Glomerular endothelial cell (primary cell): ENCODE measurements at regions not wholly inside any gene's neighbourhood (a gene's known extent, or its start where the extent isn't known, plus 50 kb on each side); places are given as distances from the start of the nearest gene placed in this dataset.

ENCODE experiments used
- DNase-seq: peaks from one replicate; pipeline ENCODE4 v3.0.0-alpha.2; 2011; ENCODE audit warnings: low read depth, low spot score; ENCODE audit errors: extremely low read depth

DNA sequence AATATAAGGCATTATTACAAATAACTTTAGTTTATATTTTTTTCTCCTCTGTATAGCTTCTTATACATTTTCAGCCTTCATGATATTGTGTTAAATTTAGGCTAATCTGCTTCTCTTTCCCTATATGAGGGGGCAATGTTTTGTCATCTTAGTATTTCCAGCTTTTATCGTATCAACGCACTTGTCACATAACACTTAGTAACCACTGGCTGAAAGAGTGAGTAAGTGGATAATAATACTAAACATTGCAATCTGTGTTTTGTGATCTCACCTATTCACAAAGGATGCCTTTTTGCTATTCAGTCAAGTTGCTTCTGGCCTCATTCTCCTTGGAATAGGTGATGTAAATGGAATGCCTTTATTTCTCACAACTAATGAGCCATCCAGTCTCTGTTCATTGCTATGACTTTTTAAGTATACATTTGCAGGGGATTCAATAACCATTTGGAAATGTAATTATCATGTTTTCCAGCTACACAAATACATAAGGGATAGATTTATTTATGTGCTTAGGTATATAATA, 260.9 kb downstream of the BMP4 start:
- DNase-seq: no peak

DNA sequence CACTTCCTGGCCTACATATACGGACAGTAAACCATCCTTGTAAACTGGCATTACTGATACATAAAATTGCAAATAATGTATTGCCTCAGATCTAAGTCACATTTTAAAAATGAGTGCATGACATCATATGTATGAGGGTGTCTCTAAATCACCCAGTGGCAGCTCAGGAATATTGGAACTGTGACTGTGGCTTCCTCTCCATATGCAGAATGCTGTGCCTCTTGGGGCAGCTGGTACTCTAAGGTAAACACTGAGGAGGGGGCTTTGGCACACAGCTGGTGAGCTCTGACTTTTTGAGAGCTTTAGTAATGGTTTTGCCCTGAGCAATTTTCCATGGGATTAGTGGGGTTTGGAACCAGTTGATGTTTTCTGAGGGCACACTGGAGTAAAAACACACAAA, 263.7 kb downstream of the BMP4 start:
- no peak for DNase-seq

DNA sequence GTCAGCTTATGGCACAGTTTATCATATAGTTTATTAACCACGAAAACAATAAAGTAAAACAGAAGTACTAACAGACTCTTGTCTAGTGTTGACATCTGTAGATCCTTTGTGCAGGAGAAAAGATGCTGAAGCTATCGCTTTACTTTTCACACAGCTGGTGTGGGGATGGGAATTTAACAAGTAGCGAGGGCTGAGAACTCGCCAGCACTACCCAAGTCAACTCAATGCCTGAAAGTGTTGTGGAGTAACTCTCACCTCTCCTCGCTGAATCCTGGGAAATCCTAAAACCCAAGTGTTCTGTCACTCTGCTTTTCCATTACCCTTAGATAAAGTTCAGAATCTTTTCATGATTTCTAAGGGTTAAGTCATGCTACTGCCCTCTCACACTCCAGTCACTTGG, 264.2 kb downstream of the BMP4 start:
- DNase-seq: no peak

DNA sequence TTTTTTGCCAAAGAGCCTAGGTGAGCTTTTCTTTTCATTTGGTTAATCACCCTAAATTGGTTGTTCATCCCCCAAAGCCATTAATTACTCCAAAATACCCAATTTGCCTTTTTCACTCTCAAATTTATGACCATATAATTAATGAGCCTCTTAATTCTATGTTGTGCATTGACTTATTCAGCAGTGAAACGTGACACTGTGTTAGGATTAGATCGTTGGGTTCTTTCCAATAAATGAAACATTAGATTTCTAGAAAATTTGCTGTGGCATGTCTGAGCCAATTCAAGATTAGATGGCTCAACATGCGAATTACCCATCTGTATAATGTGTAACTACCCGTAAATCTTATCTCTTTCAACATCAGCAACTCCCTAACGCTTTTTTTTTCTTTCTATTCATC, 273.4 kb downstream of the BMP4 start:
- no peak for DNase-seq

DNA sequence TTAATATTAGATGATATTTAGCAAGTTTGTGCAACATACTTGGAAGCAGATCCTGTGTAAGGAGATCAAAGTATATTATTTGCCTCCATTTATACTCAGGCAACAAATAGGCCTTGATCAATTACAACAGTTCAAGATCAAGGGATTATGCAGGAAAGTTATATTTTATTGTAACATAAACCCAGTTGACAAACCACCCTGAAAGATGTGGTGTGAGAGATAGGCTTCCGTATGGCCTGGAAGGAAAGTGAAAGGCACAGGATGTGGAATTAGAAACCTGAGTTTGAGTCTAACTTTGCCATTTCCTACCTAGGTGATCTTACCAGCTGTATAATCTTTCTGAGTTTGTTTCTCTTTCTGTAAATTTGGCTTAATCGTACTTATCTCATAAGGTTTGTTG, 284.1 kb downstream of the BMP4 start:
- no peak for DNase-seq

DNA sequence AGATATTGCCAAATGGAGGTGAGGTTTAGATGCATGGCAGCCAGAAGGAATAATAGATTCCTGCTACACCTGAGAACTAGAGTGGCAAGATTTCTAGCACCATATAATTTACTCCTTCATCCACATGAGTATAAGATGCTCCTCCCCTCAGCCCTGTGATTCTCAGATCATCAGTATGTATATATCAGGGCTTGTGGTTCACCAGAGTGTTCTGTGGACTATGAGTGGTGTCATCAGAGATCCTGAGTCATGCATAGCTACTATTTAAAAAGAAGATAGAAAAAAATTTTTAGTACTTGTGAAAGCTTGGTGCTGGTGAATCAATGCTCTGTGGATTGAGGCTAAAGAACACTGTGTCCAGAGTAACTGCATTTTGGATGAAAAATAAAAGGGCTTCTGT, 285.9 kb downstream of the BMP4 start:
- no peak for DNase-seq

DNA sequence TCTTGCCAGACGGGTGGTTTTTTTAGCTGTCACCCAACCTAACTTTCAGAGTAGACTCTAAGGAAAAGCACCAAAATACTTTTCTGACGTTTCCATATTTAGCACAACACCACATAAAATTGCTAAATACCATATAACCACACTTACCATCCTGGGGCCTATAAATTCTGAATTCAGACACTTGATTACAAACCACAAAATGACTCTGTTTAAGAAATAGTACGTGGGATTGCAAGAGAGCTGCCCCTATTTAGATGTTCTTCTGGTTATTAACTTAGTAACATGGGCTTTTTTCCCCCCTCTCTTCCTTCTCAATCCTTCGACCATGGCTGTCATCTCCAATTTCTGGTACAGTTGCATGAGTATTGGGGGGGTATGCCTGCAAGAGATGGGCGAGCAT, 287.7 kb downstream of the BMP4 start:
- no peak for DNase-seq

DNA sequence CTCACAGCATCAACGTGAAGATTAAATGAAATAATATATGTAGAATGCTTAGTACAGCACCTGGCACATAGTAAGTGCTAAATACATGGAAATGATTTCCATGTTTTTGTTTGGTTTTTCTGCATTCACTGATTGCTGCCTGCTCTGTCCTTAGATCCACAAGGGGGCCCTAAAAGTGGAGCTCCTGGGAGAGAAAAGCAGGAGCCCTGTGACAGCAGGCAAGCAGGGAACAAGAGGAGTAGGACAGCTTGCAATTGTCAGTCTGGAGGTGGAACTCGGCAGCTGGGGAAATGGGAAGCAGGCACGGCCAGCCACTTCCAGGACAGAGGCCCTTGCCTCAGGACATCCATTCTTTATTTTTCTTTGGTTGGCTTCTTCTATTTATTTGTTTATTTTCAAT, 292.9 kb downstream of the BMP4 start:
- DNase-seq: no peak

DNA sequence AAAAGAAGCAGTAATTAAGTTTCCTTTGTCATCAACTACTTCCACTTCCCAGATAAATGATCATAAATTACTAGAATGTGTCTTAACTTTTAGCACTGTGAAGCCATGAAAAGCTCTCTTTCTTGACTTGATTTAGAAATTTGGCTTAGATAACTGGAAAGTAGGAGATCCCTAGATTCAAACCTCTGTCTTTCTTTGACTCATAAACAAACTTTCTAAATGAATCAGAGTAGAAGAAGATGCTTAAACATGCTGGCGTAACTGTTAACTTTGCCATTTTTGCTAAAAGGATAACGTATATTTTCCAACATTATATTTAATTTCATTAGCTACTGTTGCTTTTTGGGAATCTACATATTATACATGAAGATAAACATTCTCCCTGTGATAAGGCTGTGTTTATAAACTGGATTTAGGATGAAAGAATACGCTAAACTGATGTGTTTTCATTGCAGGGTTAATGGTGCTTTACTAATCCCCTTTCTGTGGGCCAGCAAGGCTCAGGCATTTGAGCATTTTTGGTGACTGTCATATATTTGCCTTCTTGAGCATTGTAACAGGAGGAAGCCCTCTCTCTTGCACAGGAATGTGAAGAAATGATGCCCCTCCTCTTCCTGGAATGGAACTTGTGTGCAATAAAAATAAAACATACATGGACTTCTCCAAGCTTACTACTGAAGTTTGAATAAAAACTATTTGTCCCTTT, 301.4 kb downstream of the BMP4 start:
- no peak for DNase-seq

DNA sequence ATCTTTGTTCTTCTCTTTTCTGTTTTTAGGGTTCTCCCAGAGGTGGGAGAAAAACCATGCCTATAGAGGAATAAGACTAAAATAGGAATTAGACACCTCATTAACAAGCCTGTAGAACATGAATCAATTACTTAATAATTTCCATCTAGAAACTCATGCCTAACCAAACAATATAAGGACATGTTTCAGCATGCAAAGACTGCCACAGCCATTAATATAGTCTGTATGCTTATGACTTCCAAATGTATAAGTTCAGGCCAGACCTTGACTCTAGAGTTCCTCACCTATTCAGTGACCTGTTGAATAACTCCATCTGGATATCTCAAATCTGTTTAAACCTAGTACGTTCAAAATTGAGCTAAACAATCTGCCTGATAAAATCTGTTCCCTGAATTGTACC, 304.6 kb downstream of the BMP4 start:
- no peak for DNase-seq

DNA sequence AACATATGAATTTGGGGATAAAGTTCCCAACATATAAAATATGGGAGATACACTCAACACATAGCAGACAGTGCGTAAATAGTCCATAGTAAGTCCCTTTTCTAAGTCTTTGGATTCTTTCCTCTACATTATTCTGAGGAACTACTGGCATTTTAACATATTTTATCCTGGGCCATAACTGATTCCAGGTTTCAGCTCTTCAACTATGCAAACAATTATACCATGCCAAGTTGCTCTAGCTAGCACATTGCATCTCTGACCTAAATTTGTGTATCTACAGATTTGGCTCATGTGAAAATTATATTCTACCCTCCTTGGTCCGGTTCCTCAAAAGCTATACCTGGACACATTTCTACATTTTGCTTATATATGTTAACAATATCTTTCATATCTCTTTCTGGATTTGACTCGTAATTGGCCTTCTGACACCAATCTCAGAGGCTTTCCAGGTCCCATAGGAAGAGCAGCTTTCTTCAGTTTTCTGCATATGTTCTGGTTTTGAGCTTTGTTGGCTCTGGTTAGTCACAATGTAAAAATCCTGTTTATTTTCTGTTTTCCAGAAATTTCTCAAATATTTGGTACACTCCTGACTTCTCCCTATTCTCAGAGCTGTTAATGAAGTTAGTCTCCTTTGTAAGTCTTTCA, 305.4 kb downstream of the BMP4 start:
- DNase-seq: no peak

DNA sequence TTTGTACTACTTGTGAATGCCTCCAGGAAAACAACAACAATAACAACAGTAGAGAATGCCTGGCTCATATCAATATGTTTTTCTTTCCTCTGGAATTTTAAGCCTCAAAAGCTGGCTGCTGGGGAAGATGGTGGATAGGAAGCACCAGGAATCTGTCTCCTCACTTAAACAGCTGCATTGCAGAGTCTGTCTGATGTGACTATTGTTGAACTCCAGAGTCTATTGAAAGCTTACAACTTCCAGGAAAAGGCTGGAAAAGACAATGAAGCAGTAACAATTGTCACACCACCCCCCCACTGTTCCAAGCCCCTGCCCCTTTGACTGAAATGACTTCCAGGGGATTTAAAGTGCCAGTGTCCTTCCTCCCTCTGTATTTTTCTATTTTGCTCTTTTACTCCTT, 309.7 kb downstream of the BMP4 start:
- DNase-seq: no peak

DNA sequence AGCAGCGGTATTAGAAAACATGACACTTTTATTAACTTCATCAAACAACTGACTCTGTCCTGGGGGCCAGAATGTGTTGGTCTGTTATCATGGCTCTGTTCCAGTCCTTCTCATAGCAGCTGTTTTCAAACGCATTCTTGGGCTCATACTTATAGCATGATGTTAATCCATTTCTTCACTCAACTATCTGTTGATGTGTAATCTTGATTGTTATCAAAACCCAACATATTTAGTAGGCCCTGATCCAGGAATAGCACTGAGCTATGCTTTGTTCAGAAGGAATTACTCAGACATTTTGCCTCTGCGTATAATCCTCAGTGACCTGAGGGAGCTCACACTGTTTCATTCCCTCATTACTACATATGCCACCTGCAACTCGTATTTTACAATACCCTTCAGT, 315.9 kb downstream of the BMP4 start:
- no peak for DNase-seq

DNA sequence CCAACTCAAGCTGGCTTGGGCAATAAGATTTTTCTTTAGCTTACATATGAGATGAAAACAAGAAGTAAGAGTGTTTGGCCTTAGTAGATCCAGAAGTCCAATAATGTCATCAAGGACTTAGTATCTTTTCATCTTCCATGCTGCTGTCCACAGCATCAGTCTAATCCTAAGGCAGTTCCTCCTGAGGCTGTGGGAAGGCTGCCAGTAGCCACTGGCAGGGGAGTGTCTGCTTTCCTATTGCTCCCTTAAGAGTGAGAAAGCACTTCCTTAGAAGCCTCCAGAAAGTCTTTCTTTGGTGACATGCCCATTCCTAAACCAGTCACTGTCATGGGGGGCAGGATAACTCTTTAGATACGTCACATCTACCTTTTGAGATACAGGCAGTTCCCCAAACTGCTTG, 317.7 kb downstream of the BMP4 start:
- no peak for DNase-seq

DNA sequence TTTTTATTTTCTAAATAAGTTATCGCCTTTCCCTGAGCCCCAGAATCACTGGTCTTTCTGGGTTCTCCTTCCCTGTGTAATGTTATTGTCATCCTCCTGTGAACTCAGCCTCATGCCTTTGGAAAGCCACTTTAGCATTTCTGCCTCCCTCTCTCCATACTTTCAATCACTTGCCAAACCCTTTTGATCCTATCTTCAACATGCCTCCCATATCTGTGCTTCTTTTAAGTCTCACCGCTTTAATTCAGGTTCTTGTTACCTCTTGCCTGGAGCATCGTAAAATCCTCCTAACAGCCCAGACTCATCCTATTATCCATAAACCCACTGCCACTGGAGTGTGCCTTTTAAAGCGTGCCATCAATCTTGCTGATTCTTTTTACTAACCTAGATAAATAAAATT, 321.8 kb downstream of the BMP4 start:
- DNase-seq: no peak

DNA sequence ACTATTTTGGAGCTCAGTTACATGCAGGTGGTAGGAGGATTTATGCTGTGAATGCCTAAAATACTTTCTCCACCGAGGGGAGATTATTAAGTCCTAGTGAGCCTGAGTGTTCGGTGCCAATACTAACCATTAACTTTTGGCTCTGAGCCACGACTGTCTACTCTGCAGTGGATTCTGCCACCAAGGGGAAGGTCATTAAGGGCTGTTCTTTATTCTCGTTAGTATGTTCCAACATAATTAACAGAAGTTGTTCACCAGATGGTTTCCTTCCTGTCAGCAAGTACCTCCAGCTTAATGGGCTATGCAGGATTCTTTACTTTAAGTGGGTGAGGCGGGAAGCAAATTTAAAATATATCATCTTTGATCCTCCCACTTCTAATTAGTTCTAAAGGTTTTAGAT, 326.3 kb downstream of the BMP4 start:
- no peak for DNase-seq

DNA sequence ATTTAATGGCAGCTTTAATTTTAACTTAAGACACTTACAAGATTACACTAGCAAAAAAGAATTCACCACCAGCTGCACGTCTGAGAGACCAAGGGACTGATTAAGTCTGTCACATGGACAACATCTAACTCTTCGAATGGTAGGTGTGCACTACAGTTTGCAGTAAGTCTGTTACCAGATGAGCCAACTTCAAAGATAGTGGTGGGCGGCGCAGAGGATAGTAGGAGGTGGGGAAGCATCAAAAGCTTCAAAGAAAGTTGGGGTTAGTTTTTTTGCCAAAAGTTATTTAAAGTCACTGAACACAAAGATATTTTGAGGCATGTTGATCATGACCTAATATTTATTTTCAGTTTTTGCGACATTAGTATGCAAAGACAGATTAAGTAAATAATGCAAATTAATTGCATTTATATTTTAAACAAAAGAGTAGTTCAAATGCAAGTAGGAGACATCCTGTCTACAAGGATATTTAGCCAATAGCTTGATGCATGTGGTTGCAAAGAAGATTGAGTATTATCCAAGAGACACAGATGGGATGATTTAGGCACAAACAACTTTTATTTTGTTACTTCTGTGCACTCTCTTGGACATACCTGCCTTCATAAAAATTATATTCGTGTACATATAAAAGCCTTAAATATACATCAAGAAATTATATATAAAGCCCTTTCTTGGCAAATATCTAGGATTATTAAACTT, 327.7 kb downstream of the BMP4 start:
- DNase-seq: no peak

DNA sequence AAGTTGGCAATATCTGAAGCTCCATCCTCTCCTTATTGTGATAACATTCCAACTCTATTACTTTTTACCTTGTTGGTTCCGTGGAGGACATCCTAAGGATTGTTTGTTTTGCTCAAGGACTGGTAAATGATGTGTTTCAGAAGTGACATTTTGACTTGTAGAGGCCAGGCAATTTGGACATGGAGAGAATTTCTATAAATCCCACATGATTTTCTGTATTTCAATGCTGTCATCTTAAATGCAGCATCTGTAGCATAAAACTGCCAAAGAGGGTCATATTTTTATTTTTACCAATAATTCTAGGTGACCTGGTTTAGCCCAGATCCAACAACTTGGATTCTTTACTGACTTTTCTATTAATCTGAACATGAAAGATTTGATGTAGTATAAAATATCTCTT, 328.4 kb downstream of the BMP4 start:
- no peak for DNase-seq

DNA sequence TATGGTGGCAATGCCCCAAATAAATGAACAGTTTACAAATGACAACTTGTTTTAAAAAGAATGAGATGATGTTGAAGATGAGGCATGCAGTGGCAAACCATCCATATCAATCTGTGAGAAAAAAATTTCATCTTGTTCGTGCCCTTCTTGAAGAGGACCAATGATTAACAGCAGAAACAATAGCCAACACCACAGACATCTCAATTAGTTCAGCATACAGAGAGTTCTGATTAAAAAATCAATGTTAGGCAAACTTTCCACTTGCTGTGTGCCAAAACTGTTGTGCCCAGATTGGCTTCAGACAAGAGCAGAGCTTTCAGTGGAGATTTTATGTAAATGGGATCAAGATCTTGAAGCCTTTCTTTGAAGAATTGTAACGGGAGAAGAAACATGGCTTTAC, 329.9 kb downstream of the BMP4 start:
- DNase-seq: no peak

DNA sequence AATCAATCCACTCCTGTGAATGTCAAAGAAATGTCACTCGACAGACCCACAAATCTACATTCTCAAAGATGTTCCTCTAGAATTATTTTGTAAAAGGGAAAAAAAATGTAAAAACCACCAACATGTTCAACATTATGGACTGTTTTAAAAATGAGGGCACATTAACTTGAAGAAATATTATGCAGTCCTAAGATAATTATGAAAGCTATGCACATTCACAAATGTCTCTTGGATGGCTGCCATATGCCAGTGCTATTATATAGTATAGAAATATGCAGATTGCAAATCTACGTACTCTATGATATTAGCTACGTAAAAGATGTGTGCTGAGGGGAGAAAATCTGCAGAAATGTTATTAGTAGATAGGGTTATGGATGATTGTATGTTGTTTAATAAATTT, 334.2 kb downstream of the BMP4 start:
- DNase-seq: no peak

DNA sequence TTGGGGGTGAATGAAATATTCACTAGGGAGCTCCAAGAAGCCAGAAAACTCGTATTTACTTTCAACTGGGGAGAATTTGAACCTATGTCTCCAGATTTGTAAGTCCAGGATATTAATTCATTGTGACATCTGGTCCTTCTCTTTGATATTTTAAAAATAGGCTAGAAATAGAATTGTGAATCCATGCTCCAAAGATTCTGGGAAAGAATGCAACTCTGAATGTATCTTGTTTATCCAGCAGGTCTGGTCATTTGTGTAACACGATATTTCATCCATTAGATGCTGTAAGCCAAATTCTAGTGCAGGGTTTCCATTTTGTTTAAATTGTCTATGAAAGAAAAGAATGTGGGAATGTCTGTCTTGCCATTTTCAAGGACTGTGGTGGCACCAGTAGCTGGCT, 334.7 kb downstream of the BMP4 start:
- no peak for DNase-seq

DNA sequence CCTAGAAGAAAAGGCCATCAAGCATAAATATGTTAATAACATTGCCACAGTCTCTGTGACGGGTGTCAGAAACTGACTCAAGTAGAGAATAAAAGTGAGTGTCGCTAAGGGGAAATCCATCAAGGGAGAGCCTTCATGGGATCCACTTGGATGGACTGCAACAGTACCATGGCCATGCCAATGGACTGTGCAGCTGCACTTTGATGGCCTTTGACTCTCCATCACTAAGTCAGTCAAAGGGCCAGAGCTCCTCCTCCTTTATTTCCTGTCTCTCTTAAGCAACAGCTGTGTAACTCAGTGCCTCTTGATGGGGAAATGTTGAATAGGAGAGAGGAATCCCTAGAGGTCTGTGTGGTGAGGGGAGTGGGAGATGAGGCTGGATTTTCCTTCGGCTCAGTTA, 335.2 kb downstream of the BMP4 start:
- no peak for DNase-seq
